ENCODE measurements at regions not wholly inside any gene's neighbourhood (a gene's known extent, or its start where the extent isn't known, plus 50 kb on each side); places are given as distances from the start of the nearest gene placed in this dataset.
"Not testable (repeated sequence)": the region's sequence is repeated elsewhere in the genome, so short reads cannot be mapped to it uniquely, and the experiment has no call there.

DNA sequence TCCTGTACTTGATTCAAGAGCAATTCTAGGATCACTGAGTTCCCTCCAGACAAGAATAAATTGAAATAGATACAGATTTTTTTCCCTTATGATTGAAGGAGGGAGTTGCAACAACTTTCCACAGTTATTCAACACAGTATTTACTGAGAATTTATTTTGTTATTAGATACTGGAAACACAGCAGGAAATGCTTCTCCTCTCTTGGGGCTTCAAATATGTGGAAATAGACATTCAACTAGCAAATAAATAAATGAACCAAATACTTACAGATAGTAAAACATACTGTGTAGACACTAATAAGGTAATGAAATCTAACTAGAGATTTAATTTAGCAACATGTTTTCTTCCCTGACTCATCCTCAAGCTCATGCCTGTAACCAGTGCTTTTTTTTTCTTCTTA, 169.2 kb downstream of the LNPK start:
- DNase-seq (ENCODE audit: low read depth, low spot score) = no peak

DNA sequence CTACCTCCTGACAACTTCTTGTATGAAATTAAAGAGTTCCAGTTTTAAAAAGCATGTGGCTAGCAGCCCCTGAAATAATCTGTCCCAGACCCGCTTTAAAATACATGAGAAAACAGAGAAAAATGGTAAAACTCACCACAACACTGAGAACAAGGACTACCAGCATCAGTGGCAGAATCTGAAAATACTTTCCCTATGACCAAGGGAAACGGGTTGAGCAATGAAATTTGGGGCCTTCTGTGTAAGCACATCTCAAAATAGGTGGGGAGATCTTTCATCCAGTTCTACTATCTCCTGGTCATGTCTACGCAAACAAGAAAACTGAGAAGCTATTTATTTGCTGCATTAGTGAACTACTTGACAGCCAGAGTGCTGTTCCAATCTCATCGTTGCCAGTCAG, 172.3 kb downstream of the LNPK start:
- DNase-seq (ENCODE audit: low read depth, low spot score) = no peak

GRCh38 chr2:175827856-175828255, 174.2 kb downstream of the LNPK start:
- no peak for DNase-seq (ENCODE audit: low read depth, low spot score)

GRCh38 chr2:175824243-175824642, 177.8 kb downstream of the LNPK start:
- peak; percentile 36 for DNase-seq (ENCODE audit: low read depth, low spot score)

GRCh38 chr2:175823707-175824073, 178.4 kb downstream of the LNPK start:
- no peak for DNase-seq (ENCODE audit: low read depth, low spot score)

- DNase-seq (ENCODE audit: low read depth, low spot score) = peak; percentile 86
These were observed 178.9 kb downstream of the LNPK start for GRCh38 chr2:175823002-175823706.

DNA sequence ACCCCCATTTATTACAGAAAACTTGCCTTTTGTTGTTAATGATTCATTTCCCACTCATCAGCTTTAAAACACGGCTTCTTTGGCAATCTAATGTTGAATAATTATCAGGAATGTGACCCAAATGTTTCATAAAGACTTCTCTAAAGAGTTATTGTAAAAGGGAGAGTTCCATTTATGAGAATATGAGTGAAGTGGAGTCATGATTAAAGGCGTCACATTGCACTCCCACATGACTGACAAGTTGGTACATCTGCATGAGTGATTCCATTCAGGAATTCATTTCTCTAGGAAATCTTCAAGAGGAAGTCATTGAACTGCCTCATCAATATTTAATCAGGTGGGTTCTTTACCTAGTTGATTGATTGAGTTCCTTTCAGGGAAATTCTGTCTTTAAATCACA, 184.8 kb downstream of the LNPK start:
- DNase-seq (ENCODE audit: low read depth, low spot score) = no peak

GRCh38 chr2:175815537-175815936, 186.5 kb downstream of the LNPK start:
- DNase-seq (ENCODE audit: low read depth, low spot score) = no peak

- peak; percentile 48 for DNase-seq (ENCODE audit: low read depth, low spot score)
These were observed 190.1 kb downstream of the LNPK start for GRCh38 chr2:175811971-175812370.

DNA sequence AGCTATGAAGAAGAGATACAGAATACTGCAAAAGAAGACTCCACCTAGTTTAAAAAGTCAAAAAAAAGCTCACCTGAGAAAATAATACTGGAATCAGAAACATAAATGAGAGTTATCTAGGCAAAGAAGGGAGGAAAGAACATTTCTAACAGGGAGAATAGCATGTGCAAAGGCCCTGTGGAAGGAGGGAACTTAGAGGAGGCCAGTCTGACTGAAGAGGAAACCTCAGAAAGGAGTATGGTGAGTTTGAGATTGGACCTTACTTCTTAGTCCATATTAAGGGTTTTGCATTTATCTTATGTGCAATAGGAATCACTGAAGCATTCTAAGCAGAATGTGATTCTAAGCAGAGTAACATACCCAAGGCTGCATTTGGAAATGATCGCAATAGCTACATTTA, 193.2 kb downstream of the LNPK start:
- DNase-seq (ENCODE audit: low read depth, low spot score) = no peak

DNA sequence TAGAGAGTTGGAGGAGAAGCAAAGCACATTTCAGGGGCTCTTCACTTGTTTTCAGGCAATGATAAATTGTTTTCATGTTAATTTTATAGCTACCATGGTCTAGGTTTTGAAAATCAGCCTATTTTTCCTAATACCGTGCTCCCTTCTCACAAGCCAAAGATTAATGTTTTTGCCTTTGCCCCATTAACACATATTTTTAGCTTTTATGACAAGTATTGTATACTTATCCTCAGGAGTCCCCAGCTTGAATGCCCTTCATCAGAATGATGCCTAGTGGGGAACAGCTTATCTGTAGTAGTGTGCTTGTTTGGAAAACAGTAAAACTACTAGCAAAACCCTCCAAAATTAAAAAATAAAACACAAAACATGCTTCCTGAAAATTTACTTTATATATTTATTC, 194.0 kb downstream of the LNPK start:
- no peak for DNase-seq (ENCODE audit: low read depth, low spot score)

GRCh38 chr2:175807031-175807873, 194.8 kb downstream of the LNPK start:
- DNase-seq (ENCODE audit: low read depth, low spot score) = peak; percentile 25

- no peak for DNase-seq (ENCODE audit: low read depth, low spot score)
These were observed 195.5 kb downstream of the LNPK start for GRCh38 chr2:175806570-175806969.

GRCh38 chr2:175806125-175806490, 196.0 kb downstream of the LNPK start:
- no peak for DNase-seq (ENCODE audit: low read depth, low spot score)

DNA sequence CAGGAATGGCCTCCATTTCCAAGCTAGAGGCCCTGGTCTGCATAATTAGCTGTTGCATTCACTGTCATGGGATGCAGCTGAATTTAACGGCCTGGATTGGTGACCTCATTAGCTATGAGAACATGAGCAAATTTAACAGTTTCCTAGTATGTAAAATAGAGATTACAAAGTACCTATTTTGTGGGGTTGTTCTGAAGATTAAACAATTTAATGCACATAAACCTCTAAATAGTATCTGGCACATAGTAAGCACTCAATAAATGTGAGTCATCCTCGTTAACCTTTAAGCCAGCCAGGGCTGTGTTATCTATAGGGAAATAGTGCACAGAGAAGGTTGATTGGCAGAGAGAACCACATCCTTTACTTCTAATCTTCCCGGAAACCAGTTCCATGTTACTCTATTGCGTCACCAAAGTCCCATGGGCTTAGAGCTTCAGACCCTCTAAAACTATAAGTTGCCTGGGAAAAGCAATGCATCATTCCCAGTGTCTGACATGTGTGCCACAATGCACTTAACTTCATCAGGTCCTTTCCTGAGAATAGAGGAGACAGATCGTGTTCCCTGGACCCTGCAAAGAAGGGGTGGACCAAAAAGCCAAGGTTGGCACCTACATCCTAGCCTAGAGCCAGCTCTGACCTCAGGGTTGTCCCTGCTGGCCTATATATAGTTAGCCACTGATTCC, 196.5 kb downstream of the LNPK start:
- no peak for DNase-seq (ENCODE audit: low read depth, low spot score)

DNA sequence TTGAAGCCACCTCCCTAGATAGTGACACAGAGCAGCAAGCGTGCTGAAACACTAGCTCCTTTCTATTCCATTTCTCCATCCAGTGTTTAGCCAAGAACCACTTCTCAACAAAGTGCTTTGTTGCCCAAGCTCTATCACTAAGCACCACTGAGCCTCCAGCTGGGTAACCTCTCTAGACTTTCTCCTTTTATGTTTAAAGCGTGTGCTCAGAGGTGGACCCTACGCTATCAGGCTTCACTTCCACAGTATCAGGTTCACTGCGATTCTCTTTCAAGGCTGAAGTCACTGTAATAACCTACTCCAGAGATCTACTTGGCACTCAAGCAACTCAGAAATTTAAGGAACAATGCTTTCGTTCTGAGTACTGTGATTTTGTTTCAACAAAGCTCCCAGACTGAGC, 197.9 kb downstream of the LNPK start:
- DNase-seq (ENCODE audit: low read depth, low spot score) = no peak

DNA sequence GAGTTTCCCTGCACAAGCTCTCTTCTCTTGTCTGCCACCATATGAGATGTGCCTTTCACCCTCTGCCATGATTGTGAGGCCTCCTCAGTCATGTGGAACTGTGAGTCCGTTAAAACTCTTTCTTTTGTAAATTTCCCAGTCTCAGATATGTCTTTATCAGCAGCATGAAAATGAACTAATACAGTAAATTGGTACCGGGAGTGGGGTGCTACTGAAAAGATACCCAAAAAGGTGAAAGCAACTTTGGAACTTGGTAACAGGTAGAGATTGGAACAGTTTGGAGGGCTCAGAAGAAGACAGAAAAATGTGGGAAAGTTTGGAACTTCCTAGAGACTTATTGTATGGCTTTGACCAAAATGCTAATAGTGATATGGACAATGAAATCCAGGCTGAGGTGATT, 205.6 kb downstream of the LNPK start:
- DNase-seq (ENCODE audit: low read depth, low spot score) = not testable (repeated sequence)

- DNase-seq (ENCODE audit: low read depth, low spot score) = no peak
These were observed 208.4 kb downstream of the LNPK start for GRCh38 chr2:175793648-175794047.

GRCh38 chr2:175792881-175793280, 209.2 kb downstream of the LNPK start:
- DNase-seq (ENCODE audit: low read depth, low spot score) = no peak

DNA sequence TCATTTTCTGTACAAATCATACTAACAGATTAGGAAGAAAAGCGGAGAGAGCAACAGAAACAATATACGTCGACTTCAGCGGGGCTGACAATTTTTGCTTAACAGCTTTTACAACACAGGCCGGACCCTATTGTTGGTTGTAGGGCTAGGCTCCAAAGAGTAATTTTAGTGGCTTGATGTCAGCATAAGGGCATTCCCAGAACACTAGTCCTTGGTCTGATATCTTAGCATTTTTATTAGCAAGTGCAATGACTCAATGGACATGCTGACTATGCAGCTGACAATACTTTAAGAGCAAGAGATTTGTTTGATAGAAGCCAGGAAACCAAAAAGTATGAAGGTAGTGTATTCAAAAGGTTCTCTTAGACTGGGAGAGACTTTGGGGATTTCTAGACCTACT, 209.9 kb downstream of the LNPK start:
- DNase-seq (ENCODE audit: low read depth, low spot score) = no peak

DNA sequence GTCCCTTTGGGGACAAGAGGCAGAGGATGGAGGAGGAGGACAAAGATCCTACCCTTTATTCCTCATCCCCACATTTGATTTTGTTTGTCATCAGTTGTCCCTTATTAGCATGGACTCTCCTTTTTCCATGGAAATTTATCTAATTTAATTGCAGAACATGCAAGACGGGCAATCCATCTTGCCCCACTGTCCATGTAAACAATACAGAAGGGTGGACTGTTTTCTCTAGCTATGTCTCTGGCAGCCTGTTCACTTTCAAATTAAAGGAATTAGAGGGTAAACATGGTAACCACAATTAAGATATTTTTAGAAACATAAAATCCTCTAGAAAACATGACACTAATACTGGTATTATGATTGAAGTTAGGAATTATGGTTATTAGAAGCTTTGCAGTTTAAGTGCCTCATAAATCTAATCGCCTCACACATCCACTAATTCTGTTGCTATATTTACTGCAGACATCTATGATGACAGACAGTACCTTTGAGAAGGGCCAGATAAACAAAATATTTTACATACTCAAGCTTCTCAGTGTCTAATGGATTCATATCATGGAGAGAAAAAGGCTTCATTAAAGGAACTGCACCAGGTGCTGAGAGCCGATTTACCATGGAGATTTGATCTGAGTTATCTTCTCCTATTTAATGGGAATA, 215.5 kb downstream of the LNPK start:
- DNase-seq (ENCODE audit: low read depth, low spot score) = no peak

- DNase-seq (ENCODE audit: low read depth, low spot score) = not testable (repeated sequence)
These were observed 224.7 kb downstream of the LNPK start for GRCh38 chr2:175777337-175777736.
